Fibroblast of skin of right biceps (primary cell): ENCODE measurements at regions not wholly inside any gene's neighbourhood (a gene's known extent, or its start where the extent isn't known, plus 50 kb on each side); places are given as distances from the start of the nearest gene placed in this dataset.
"Not testable (repeated sequence)": the region's sequence is repeated elsewhere in the genome, so short reads cannot be mapped to it uniquely, and the experiment has no call there.

Source experiments
- DNase-seq: peaks from one replicate; pipeline ENCODE4 v3.0.0-alpha.2; 2013

- peak; percentile 43 for DNase-seq
Measured at GRCh38 chr14:99995700-99996356, 69.4 kb upstream of the EVL start.

- DNase-seq: peak; percentile 45
Measured at GRCh38 chr14:99996951-99997571, 68.2 kb upstream of the EVL start.

DNA sequence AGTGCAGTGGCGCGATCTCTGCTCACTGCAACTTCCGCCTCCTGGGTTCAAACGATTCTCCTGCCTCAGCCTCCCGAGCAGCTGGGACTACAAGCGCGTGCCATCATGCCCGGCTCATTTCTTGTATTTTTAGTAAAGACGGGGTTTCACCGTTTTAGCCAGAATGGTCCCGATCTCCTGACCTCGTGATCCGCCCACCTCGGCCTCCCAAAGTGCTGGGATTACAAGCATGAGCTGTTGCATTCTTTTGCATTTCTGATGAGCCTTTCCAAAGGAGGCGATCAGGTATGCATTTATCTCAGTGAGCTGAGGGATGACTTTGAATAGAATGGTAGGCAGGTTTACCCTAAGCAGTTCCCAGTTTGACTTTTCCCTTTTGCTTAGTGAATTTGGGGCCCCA is 64.8 kb upstream of the EVL start:
- DNase-seq: not testable (repeated sequence)

- no peak for DNase-seq
Measured at GRCh38 chr14:100004392-100004791, 60.8 kb upstream of the EVL start.

DNA sequence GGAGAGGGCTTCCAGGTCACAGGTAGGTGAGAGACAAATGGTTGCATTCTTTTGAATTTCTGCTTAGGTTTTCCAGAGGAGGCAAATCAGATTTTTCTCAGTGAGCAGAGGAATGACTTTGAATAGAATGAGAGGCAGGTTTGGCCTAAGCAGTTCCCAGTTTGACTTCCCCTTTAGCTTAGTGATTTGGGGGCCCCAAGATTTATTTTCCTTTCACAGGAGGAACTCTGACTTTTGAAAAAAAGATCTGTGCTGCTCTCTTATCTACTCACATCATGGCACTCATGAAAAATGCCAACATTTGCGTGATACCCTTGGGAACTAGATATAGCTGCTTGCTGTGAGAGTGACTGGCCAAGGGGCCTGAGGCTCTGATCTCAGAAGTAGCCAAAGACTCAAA is 58.0 kb upstream of the EVL start:
- DNase-seq: no peak

GRCh38 chr14:100009802-100010201 is 55.4 kb upstream of the EVL start:
- not testable (repeated sequence) for DNase-seq

GRCh38 chr14:100010679-100011078 is 54.5 kb upstream of the EVL start:
- no peak for DNase-seq

- no peak for DNase-seq
Measured at GRCh38 chr14:100011628-100012325, 53.4 kb upstream of the EVL start.

DNA sequence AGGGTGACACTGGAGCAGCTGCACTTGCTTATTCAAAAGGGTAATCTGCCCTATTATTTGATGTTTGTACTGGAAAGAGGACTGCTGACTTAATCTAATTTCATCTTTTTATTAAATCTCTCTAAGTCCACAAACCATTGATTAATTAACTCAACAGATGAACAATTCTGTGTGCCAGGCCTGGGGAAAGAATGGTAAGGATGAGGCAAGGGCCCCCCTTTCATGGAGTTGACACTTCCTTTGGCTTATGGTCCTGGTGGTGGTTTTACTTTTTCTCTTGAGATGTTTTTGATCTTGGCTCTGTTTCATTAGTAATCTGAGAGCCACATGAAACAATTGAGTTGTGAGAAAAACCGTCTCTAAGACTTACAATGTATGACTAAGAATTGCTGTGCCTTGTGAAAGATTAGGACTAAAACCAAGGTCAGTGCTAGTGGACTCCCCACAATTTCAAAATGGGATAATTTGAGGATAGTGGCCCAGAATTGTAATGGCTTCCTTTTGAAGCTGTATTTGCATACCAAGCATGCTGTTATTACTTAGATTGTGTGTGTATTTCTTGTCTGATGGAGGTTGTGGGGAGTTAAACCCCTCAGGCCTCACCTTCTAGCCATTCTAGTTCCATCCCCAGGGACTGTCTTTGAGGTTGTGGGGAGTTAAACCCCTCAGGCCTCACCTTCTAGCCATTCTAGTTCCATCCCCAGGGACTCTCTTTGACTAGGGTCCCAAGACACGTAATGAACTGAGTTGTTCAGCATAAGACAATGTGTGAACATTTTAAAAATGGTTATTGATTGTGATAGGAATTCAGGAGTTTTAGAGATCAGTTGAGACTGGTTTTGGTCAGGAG is 52.5 kb upstream of the EVL start:
- DNase-seq: peak; percentile 46

DNA sequence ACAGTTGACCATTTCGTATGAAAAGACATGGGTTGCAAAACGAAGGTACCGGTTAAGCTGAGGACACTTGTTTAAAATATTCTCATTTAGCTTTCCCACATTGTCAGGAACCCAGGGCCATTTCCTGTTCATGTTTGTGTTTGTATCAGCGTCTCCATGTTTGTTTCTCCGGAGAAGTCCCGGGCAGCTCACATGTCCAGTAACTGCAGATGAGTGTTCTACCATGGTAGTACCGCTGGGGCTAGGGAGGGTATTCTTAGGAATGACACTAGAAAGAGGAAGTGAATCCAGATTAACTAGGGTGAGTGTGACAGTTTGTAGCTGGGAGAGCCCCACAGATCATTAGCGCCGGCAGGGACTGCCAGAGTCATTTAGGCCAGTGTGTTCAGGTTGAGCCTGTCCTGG is 50.0 kb upstream of the EVL start:
- no peak for DNase-seq
